ENCODE measurements at regions not wholly inside any gene's neighbourhood (a gene's known extent, or its start where the extent isn't known, plus 50 kb on each side); places are given as distances from the start of the nearest gene placed in this dataset.

DNA sequence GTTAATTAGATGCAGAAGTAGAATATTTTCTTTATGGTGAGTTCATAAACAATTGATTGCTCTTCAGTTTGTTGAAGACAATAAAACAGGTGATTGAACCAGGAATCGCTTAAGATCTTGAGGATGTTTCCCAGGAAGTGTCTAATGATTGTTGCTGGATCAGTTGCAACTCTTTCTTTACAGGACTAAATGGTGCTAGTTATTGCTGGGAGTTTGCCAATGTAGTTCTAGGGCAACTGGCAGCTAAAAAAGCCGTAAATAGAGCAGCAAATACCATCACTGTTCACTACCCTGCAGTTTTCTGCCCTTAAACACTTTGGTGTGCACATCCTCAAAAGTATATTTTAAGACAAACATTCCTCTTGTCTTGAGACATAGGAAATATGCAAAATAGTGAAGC is 119.2 kb upstream of the ANK3 start:
- TF ChIP-seq, protein P1, sequence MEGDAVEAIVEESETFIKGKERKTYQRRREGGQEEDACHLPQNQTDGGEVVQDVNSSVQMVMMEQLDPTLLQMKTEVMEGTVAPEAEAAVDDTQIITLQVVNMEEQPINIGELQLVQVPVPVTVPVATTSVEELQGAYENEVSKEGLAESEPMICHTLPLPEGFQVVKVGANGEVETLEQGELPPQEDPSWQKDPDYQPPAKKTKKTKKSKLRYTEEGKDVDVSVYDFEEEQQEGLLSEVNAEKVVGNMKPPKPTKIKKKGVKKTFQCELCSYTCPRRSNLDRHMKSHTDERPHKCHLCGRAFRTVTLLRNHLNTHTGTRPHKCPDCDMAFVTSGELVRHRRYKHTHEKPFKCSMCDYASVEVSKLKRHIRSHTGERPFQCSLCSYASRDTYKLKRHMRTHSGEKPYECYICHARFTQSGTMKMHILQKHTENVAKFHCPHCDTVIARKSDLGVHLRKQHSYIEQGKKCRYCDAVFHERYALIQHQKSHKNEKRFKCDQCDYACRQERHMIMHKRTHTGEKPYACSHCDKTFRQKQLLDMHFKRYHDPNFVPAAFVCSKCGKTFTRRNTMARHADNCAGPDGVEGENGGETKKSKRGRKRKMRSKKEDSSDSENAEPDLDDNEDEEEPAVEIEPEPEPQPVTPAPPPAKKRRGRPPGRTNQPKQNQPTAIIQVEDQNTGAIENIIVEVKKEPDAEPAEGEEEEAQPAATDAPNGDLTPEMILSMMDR (IDR thresholded peaks at IDR 0.05; ENCODE audit: low read depth, low read length), result no peak
- DNase-seq, result no peak
- no peak overlapping the region for H3K27ac ChIP-seq

DNA sequence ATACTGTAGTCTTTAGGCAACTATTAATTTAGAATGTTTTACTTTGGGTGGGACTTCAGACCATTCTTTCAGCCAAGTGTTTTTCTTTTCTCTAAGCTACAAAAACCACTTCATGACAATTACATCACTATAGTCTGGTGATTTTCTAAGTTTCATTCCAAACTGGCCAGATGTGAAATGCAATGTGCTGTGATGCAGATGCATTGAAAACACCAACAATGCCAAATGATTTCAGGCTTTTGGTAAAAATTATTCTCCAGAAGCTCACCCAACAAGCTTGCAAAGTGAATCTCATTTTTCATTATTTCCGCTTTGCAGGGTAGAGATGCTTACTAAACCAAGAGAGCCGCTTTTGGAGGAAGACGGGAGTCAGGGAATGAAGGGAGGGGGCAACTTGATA is 118.4 kb upstream of the ANK3 start:
- no peak overlapping the region for H3K27ac ChIP-seq
- H3K4me3 ChIP-seq (ENCODE audit: low read depth, low read length), result no peak overlapping the region
- no peak for DNase-seq
- TF ChIP-seq, protein P1 (IDR thresholded peaks at IDR 0.05; ENCODE audit: low read depth, low read length), result no peak
- H3K9me3 ChIP-seq (ENCODE audit: severe bottlenecking), result no peaks in the 10 kb centered on the region
- H3K36me3 ChIP-seq, result no peaks in the 10 kb centered on the region
- no peaks in the 10 kb centered on the region for H3K27me3 ChIP-seq (ENCODE audit: insufficient read depth, low read depth, severe bottlenecking)

More for the DNA sequence above, 119.2 kb upstream of the ANK3 start:
- no peak overlapping the region for H3K4me3 ChIP-seq (ENCODE audit: low read depth, low read length)
- H3K27me3 ChIP-seq (ENCODE audit: insufficient read depth, low read depth, severe bottlenecking), result no peaks in the 10 kb centered on the region
- H3K9me3 ChIP-seq (ENCODE audit: severe bottlenecking), result no peaks in the 10 kb centered on the region
- no peaks in the 10 kb centered on the region for H3K36me3 ChIP-seq

DNA sequence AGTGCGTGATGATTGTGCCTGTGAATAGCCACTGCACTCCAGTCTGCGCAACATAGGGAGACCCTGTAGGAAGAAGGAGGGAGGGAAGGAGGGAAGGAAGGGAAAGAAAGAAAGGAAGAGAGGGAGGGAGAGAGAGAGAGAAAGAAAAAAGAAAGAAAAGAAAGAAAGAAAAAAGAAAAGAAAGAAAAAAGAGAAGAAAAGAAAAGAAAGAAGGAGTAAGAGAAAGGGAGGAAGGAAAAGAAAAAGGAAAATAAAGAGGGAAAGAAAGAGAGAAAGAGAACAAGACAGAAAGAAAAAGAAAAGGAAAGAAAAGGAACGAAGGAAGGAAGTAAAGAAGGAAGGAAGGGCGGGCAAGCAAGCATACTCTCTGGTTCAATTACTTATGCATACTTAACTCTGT is 112.9 kb upstream of the ANK3 start:
- Histone ChIP-seq H3K36me3 (no peaks in the 10 kb centered on the region), H3K27me3 (ENCODE audit: insufficient read depth, low read depth, severe bottlenecking) (no peaks in the 10 kb centered on the region), H3K4me3 (ENCODE audit: low read depth, low read length) (no peak overlapping the region), H3K9me3 (ENCODE audit: severe bottlenecking) (no peaks in the 10 kb centered on the region), H3K27ac (no peak overlapping the region)
- no peak for DNase-seq
- TF ChIP-seq, protein P1 (IDR thresholded peaks at IDR 0.05; ENCODE audit: low read depth, low read length), result no peak

DNA sequence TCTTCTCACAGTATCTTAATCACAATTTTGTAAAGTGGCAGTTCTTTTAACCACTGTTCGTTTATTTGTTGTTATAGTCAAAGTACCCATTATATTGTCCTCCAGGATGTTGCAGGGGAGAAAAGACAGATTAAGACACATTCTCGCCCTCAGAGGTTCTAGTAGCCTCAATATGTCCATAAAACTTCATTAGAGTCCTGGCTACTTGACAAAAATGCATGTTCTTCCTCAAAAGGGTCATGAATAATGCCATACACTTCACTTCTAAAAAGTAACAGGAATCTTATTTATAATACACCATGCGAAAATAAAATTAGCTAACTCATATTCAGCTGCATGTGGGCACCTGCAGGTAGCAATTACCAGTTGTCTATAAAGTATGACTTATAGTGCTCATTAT is 109.3 kb upstream of the ANK3 start:
- Histone ChIP-seq H3K27me3 (ENCODE audit: insufficient read depth, low read depth, severe bottlenecking) (no peaks in the 10 kb centered on the region), H3K4me3 (ENCODE audit: low read depth, low read length) (no peak overlapping the region), H3K36me3 (no peaks in the 10 kb centered on the region), H3K9me3 (ENCODE audit: severe bottlenecking) (no peaks in the 10 kb centered on the region), H3K27ac (no peak overlapping the region)
- DNase-seq, result no peak
- TF ChIP-seq, protein P1 (IDR thresholded peaks at IDR 0.05; ENCODE audit: low read depth, low read length), result no peak

DNA sequence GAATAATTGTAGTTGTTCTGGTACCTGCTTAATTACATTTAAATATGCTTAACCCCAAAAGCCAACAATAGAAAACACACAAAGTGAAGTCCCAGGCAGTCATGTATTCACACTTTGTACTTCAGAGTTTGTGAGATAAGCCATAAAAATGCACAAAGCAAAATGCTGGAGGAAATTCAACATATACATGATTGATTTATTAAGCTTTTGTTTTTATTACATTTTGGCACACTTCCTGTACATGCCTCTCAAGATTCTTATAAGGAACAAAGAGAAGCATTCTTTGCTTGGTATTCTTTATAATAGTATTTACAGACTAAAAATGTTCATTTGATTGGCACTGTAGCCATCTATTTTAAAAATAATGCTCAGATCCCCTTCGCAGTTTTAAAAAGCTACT is 107.7 kb upstream of the ANK3 start:
- Histone ChIP-seq H3K36me3 (no peaks in the 10 kb centered on the region), H3K9me3 (ENCODE audit: severe bottlenecking) (no peaks in the 10 kb centered on the region), H3K27ac (no peak overlapping the region), H3K4me3 (ENCODE audit: low read depth, low read length) (no peak overlapping the region), H3K27me3 (ENCODE audit: insufficient read depth, low read depth, severe bottlenecking) (no peaks in the 10 kb centered on the region)
- no peak for DNase-seq
- TF ChIP-seq, protein P1 (IDR thresholded peaks at IDR 0.05; ENCODE audit: low read depth, low read length), result no peak

DNA sequence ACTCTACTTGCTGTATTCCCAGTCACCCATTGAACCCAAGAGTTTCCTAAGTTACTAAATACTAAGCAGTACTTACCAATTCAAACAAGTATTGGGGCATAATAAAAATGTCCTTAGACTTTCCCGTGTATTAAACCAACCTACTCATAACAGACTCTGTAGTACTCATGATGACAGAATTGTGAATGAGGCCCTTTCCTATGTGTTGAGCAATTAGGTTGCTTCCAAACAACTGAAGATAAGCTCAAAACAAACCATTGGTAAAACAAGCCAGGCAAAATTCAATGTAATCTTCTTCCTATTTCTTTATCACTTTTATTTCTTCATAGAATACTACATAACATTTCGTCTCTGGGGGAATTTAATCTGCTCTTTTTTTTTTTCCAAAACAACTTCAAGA is 106.5 kb upstream of the ANK3 start:
- TF ChIP-seq, protein P1 (IDR thresholded peaks at IDR 0.05; ENCODE audit: low read depth, low read length), result no peak
- H3K27me3 ChIP-seq (ENCODE audit: insufficient read depth, low read depth, severe bottlenecking), result no peaks in the 10 kb centered on the region
- H3K4me3 ChIP-seq (ENCODE audit: low read depth, low read length), result no peak overlapping the region
- H3K9me3 ChIP-seq (ENCODE audit: severe bottlenecking), result no peaks in the 10 kb centered on the region
- H3K36me3 ChIP-seq, result no peaks in the 10 kb centered on the region
- no peak for DNase-seq
- no peak overlapping the region for H3K27ac ChIP-seq
